Body of pancreas (tissue), 4 donors: ENCODE measurements at regions not wholly inside any gene's neighbourhood (a gene's known extent, or its start where the extent isn't known, plus 50 kb on each side); places are given as distances from the start of the nearest gene placed in this dataset.

Source experiments
- CTCF ChIP-seq, 7 experiments: fragments of 450-650 bp in 4 of 7; fragments of 200-600 bp in 3 of 7; sonication (generic) in 3 of 7; IDR thresholded peaks; one replicate each; pipeline ENCODE4 v1.5.1; 2016 to 2019; ENCODE audit warnings: antibody characterized with exemption in 7 of 7
- POLR2A ChIP-seq, 3 donors: fragments of 450-650 bp; IDR thresholded peaks; one replicate each; pipeline ENCODE4 v1.6.1; 2016; ENCODE audit warnings: antibody characterized with exemption in 3 of 3, mild to moderate bottlenecking in 2 of 3

- TF ChIP-seq CTCF (IDR thresholded peaks at IDR 0.05) (no peak), POLR2A (IDR thresholded peaks at IDR 0.05) (no peak)
Measured at GRCh38 chr10:30154561-30154960, 95.2 kb upstream of the JCAD start.
